Uterus (tissue), 3 donors: ENCODE measurements at regions not wholly inside any gene's neighbourhood (a gene's known extent, or its start where the extent isn't known, plus 50 kb on each side); places are given as distances from the start of the nearest gene placed in this dataset.

Experiments
- DNase-seq, 2 donors: peaks; one replicate each; pipeline ENCODE4 v3.0.0-alpha.2; 2019 to 2020
- H3K27ac ChIP-seq, 2 donors: fragments of 200-600 bp; sonication (generic); 1 replicate in 1 of 2; 2 replicates in 1 of 2; pipeline ENCODE4 v1.5.1; 2016 to 2018
- H3K27me3 ChIP-seq, 2 donors: fragments of 200-600 bp; sonication (generic); one replicate each; pipeline ENCODE4 v1.5.1; 2018 to 2019; ENCODE audit warnings: control low read depth in 1 of 2
- H3K36me3 ChIP-seq, 2 donors: fragments of 200-600 bp; sonication (generic); one replicate each; pipeline ENCODE4 v1.5.1; 2019; ENCODE audit warnings: control low read depth in 1 of 2
- H3K4me1 ChIP-seq, 2 donors: fragments of 200-600 bp; sonication (generic); one replicate each; pipeline ENCODE4 v1.5.1; 2018 to 2019; ENCODE audit warnings: control low read depth in 1 of 2
- H3K4me3 ChIP-seq, 2 donors: fragments of 200-600 bp; sonication (generic); 1 replicate in 1 of 2; 2 replicates in 1 of 2; pipeline ENCODE4 v1.5.1; 2018 to 2019; ENCODE audit warnings: mild to moderate bottlenecking in 1 of 2
- H3K9me3 ChIP-seq, 2 donors: fragments of 200-600 bp; sonication (generic); one replicate each; pipeline ENCODE4 v1.5.1; 2019; ENCODE audit warnings: control low read depth in 1 of 2
- POLR2A ChIP-seq, 2 donors: fragments of 450-650 bp; IDR thresholded peaks; one replicate each; pipeline ENCODE4 v1.6.1; 2016; ENCODE audit warnings: antibody characterized with exemption in 2 of 2, mild to moderate bottlenecking in 1 of 2, moderate library complexity in 1 of 2
- intact Hi-C: fragments of 100-400 bp; cut with DNase I; formaldehyde crosslinking; loops from one replicate; pipeline ENCODE4 v1.15.1; 2023; ENCODE audit warnings: low total_unique reads
- TF ChIP-seq, protein P1 (sequence below), 4 experiments: fragments of 200-600 bp in 2 of 4; fragments of 450-650 bp in 2 of 4; sonication (generic) in 2 of 4; IDR thresholded peaks; one replicate each; pipeline ENCODE4 v1.5.1; 2016 to 2019; ENCODE audit warnings: antibody characterized with exemption in 4 of 4, mild to moderate bottlenecking in 2 of 4, moderate library complexity in 1 of 4
- donor health status: DM: yes; HTN: yes; CAD: no.

DNA sequence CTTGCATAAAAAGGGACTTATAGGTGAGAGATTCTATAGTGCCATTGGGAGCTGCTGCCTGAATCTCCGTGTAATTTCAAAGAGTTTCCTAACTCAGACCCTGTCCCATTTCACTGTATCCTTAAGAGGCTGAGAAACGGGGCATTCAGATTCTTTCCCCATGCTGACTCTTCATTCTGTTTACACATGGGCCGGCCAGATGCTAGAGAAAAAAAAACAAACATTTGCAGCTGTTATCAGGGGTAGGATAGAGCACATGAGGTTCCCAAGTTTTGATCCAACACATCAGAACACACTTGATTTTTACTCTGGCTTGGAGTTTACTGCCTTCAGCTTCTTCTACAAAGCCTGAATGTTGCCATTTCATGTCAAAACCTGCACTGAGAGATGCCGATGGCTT lies 215.9 kb upstream of the TPRG1 start:
- TF ChIP-seq, protein P1, sequence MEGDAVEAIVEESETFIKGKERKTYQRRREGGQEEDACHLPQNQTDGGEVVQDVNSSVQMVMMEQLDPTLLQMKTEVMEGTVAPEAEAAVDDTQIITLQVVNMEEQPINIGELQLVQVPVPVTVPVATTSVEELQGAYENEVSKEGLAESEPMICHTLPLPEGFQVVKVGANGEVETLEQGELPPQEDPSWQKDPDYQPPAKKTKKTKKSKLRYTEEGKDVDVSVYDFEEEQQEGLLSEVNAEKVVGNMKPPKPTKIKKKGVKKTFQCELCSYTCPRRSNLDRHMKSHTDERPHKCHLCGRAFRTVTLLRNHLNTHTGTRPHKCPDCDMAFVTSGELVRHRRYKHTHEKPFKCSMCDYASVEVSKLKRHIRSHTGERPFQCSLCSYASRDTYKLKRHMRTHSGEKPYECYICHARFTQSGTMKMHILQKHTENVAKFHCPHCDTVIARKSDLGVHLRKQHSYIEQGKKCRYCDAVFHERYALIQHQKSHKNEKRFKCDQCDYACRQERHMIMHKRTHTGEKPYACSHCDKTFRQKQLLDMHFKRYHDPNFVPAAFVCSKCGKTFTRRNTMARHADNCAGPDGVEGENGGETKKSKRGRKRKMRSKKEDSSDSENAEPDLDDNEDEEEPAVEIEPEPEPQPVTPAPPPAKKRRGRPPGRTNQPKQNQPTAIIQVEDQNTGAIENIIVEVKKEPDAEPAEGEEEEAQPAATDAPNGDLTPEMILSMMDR (IDR thresholded peaks at IDR 0.05), result no peak
- TF ChIP-seq POLR2A (IDR thresholded peaks at IDR 0.05), result no peak
- Histone ChIP-seq H3K27me3 (no peaks in the 10 kb centered on the region), H3K4me3 (no peak overlapping the region), H3K36me3 (no peaks in the 10 kb centered on the region), H3K27ac (peak overlapping the region; percentile 43 to 44), H3K4me1 (peaks cover 5 to 6% of the 10 kb centered on the region in 2 donors), H3K9me3 (no peaks in the 10 kb centered on the region)
- DNase-seq, result no peak
- intact Hi-C loops, result loop anchor here (10.0 kb wide), 1 partner anchor 901 kb away; no protein-coding TSS in a partner anchor

DNA sequence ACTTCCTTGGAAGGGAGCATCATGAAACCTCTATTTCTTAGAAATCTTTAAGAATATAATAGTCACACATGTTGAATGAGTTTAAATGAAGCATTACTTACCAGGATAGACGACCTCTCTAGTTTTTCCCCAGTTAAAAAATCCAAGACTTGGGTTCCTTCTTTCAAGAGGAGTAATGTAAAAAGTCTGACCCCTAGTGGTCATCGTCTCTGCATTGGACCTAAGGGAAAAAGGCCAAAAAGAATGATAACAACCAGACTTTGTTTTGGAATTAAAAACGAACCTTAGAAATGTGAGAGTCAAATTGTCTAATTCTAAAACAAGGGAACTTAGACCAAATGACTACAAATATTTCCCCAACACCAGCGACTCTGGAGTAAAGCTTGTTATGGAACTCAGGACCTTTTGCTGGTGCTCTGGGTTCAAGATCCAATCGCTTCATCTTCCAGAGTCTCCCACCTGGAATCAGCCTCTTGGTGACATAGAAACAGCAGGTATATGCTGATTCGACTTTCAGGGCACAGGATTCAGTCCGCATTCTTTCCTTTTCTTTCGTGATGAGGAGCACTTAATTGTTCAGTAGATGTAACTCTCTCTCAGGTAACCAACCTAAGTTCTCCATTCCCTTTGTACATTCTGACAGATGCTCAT lies 214.8 kb upstream of the TPRG1 start:
- Histone ChIP-seq H3K27me3 (no peaks in the 10 kb centered on the region), H3K27ac (peak overlapping the region; percentile 44 to 62), H3K4me3 (no peak overlapping the region), H3K9me3 (no peaks in the 10 kb centered on the region), H3K4me1 (peaks cover 0 to 2% of the 10 kb centered on the region in 2 donors), H3K36me3 (no peaks in the 10 kb centered on the region)
- intact Hi-C loops, result loop anchor here (10.0 kb wide), 1 partner anchor 902 kb away; no protein-coding TSS in a partner anchor
- TF ChIP-seq, protein P1 (IDR thresholded peaks at IDR 0.05), result peak; percentile 74 to 82 (median 79)
- no peak for TF ChIP-seq POLR2A (IDR thresholded peaks at IDR 0.05)
- peak in 1 of 2 donors; percentile 62 for DNase-seq

DNA sequence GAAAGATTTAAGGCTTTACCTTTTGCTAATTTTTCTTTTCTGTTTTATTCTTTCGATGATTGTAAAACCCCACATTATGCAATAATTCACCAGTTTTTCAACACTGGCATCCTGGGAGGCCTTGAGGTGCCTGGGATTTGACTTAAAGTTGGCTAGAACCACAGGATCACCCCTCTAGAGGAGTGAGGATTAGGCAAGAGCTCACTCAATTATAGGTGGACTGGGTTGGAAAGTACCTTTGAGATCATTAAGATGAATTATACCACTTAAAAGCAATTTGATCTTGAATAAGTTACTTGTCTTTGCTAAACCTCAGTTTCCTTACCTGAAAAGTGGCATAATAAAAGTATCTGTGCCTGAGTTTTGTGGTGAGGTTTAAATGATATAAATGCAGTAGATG lies 212.8 kb upstream of the TPRG1 start:
- Histone ChIP-seq H3K27ac (peak overlapping the region in 1 of 2 donors; percentile 41), H3K36me3 (no peaks in the 10 kb centered on the region), H3K4me3 (no peak overlapping the region), H3K4me1 (peaks cover 0 to 3% of the 10 kb centered on the region in 2 donors), H3K9me3 (no peaks in the 10 kb centered on the region), H3K27me3 (no peaks in the 10 kb centered on the region)
- DNase-seq, result no peak
- no peak for TF ChIP-seq POLR2A (IDR thresholded peaks at IDR 0.05)
- TF ChIP-seq, protein P1 (IDR thresholded peaks at IDR 0.05), result no peak
- intact Hi-C loops, result loop anchor here (10.0 kb wide), 1 partner anchor 904 kb away; no protein-coding TSS in a partner anchor

DNA sequence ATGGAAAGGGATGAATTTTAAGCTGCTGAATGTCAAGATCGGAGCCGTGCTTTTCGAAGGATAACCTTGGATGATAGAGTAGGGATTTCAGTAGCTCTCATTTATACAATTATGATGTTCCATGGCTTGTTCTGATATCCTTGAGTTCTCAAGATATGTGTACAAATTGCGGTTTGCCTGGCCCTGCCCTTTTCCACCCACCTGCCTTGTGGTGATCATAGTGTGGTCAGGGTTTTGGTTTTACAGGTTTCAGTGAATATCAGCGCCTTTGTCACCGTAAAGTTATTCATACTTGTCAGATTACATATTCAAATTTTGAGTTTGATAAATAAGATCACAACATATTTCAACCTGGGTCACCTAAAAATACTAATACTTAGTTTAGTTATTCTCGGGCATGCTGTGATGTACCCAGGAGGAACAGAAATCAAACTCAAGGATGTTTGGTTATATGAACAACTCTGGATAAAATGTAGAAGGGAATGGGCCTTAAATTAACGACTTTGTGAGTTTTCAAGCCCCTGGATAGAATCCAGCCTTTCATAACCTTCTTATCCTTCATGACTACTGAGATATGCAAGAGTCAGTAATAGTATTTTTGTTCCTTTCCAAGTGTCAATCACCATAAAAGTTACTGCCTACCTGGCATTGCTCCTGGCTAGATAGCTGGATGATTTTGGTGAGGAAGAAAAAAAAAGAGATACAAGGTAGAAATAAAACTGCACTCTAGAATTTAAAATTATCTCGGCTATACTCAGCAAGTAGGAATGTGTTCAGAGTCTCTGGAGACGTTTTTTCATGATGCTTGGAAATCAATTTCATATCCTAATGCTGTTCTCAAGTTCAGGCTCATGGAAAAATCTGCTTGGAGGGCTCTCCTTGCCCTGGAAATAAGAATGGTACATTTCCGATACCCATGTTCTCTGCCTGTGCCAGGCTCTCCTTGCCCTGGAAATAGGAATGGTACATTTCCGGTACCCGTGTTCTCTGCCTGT lies 209.2 kb upstream of the TPRG1 start:
- H3K27ac ChIP-seq, result peak overlapping the region; percentile 51 to 66
- DNase-seq, result no peak
- H3K36me3 ChIP-seq, result no peaks in the 10 kb centered on the region
- intact Hi-C loops, result loop anchor here (10.0 kb wide), 1 partner anchor 182 kb away; no protein-coding TSS in a partner anchor
- no peak for TF ChIP-seq POLR2A (IDR thresholded peaks at IDR 0.05)
- TF ChIP-seq, protein P1 (IDR thresholded peaks at IDR 0.05), result no peak
- H3K9me3 ChIP-seq, result no peaks in the 10 kb centered on the region
- no peak overlapping the region for H3K4me3 ChIP-seq
- H3K27me3 ChIP-seq, result no peaks in the 10 kb centered on the region
- peaks cover 0 to 3% of the 10 kb centered on the region in 2 donors for H3K4me1 ChIP-seq
